A673 (cell line): ENCODE measurements at regions not wholly inside any gene's neighbourhood (a gene's known extent, or its start where the extent isn't known, plus 50 kb on each side); places are given as distances from the start of the nearest gene placed in this dataset.

Experiments used
- BruUV-seq: library from RNA; stranded (reverse); fragments of 400-500 nt; replicated peaks from 2 replicates; lab custom pipeline; 2021; lab: Mats Ljungman, UMichigan
- CTCF ChIA-PET: fragments of 300-600 bp; sonication (Branson Sonifier 250); formaldehyde crosslinking; loops from one replicate; lab custom pipeline; 2022; ENCODE audit warnings: antibody characterized with exemption; lab: Charles Lee
- POLR2A ChIA-PET: fragments of 300-600 bp; sonication (Branson Sonifier 250); formaldehyde crosslinking; loops from one replicate; lab custom pipeline; 2022; ENCODE audit warnings: antibody characterized with exemption; ENCODE audit not compliant: low non-redundant PET; lab: Charles Lee
- DNase-seq: peaks from one replicate; pipeline ENCODE4 v3.0.0-alpha.2; 2015; ENCODE audit warnings: low spot score
- H3K27ac ChIP-seq: fragments of 200-600 bp; sonication (generic); 2 replicates; pipeline ENCODE4 v1.5.1; 2016; ENCODE audit warnings: mixed run types, low read depth, mild to moderate bottlenecking, mixed read lengths, antibody characterized with exemption, low read length; ENCODE audit not compliant: poor library complexity, severe bottlenecking
- H3K27me3 ChIP-seq: fragments of 200-600 bp; sonication (generic); replicated peaks from 2 replicates; pipeline ENCODE4 v1.6.1; 2017; ENCODE audit warnings: mixed run types, low read depth, mild to moderate bottlenecking, mixed read lengths, antibody characterized with exemption, low read length; ENCODE audit not compliant: insufficient read depth, poor library complexity
- H3K36me3 ChIP-seq: fragments of 200-600 bp; sonication (generic); 2 replicates; pipeline ENCODE4 v1.6.1; 2016; ENCODE audit warnings: mixed run types, mild to moderate bottlenecking, mixed read lengths, antibody characterized with exemption, low read length; ENCODE audit not compliant: insufficient read depth, poor library complexity, severe bottlenecking
- H3K4me1 ChIP-seq: fragments of 200-600 bp; sonication (generic); 2 replicates; pipeline ENCODE4 v1.6.1; 2017; ENCODE audit warnings: mixed run types, mild to moderate bottlenecking, mixed read lengths, antibody characterized with exemption, low read length; ENCODE audit not compliant: insufficient read depth, poor library complexity, severe bottlenecking
- H3K4me3 ChIP-seq: fragments of 200-600 bp; sonication (generic); 2 replicates; pipeline ENCODE4 v1.5.1; 2016; ENCODE audit warnings: low read depth, mixed run types, mild to moderate bottlenecking, mixed read lengths, low read length; ENCODE audit not compliant: poor library complexity, severe bottlenecking
- H3K9me3 ChIP-seq: fragments of 200-600 bp; sonication (generic); 2 replicates; pipeline ENCODE4 v1.6.1; 2016; ENCODE audit warnings: mixed run types, low read depth, mild to moderate bottlenecking, mixed read lengths, antibody characterized with exemption, low read length; ENCODE audit not compliant: poor library complexity, severe bottlenecking
- EZH2 ChIP-seq: fragments of 200-600 bp; sonication (generic); IDR thresholded peaks from 2 replicates; pipeline ENCODE4 v1.6.1; 2017; ENCODE audit warnings: borderline replicate concordance, low read depth, mild to moderate bottlenecking, mixed read lengths, antibody characterized with exemption, low read length; ENCODE audit not compliant: poor library complexity, severe bottlenecking
- intact Hi-C: fragments of 100-400 bp; cut with micrococcal nuclease; formaldehyde crosslinking; loops from one replicate; pipeline ENCODE4 v1.10.0; 2022; ENCODE audit not compliant: unreplicated experiment
- TF ChIP-seq, protein P1 (sequence below): fragments of 300-800, 200-600 bp; sonication (generic); conservative IDR thresholded peaks from 2 replicates; pipeline ENCODE4 v1.5.1; 2017; ENCODE audit warnings: low read depth, mild to moderate bottlenecking, antibody characterized with exemption, low read length, moderate library complexity, mixed read lengths

DNA sequence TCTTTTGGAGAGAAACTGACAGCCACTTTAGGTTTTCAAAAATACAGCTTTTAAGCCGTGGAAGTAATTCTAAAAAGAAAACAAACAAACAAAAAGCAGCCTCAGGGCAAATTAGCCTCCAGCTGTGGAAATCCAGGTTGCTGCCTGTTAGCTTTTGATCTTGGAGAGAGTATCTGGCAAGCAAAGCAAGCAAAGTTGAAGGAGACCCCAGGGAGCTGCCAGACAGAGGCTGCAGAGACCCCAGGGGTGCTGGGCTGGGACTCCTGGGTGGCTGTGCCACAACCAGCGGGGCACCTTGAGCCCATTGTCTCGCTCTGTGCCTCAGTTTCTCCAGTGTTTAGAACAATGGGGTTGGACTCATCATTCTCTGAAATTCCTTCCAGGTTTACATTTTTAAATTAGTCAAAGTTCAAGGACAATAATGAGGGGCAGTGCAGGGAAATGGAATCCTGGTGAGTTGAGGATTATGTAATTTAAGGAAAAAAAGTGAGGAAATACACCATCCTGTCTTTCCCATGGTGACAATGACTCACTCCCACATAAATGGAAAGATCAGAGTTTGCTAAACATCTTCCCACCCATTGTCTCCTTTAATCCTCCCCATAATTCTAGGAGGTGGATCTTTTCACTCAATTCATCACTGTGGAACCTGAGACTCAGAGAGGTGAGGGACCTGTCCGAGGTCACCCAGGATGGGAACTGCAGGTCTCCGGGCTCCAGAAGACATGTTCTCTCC is 480.5 kb downstream of the MATN1 start:
- no TSS peak for BruUV-seq
- Histone ChIP-seq H3K27me3 (no peaks in the 10 kb centered on the region), H3K36me3 (no peaks in the 10 kb centered on the region), H3K4me1 (peaks cover 42% of the 10 kb centered on the region), H3K9me3 (peaks cover 5% of the 10 kb centered on the region), H3K4me3 (no peak overlapping the region), H3K27ac (peak overlapping the region; percentile 47)
- DNase-seq: peak; percentile 69
- ChIA-PET POLR2A (no interaction called here), CTCF (no interaction called here)
- intact Hi-C loops: no loop called here
- no peak for TF ChIP-seq EZH2
- TF ChIP-seq, protein P1, sequence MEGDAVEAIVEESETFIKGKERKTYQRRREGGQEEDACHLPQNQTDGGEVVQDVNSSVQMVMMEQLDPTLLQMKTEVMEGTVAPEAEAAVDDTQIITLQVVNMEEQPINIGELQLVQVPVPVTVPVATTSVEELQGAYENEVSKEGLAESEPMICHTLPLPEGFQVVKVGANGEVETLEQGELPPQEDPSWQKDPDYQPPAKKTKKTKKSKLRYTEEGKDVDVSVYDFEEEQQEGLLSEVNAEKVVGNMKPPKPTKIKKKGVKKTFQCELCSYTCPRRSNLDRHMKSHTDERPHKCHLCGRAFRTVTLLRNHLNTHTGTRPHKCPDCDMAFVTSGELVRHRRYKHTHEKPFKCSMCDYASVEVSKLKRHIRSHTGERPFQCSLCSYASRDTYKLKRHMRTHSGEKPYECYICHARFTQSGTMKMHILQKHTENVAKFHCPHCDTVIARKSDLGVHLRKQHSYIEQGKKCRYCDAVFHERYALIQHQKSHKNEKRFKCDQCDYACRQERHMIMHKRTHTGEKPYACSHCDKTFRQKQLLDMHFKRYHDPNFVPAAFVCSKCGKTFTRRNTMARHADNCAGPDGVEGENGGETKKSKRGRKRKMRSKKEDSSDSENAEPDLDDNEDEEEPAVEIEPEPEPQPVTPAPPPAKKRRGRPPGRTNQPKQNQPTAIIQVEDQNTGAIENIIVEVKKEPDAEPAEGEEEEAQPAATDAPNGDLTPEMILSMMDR: no peak

DNA sequence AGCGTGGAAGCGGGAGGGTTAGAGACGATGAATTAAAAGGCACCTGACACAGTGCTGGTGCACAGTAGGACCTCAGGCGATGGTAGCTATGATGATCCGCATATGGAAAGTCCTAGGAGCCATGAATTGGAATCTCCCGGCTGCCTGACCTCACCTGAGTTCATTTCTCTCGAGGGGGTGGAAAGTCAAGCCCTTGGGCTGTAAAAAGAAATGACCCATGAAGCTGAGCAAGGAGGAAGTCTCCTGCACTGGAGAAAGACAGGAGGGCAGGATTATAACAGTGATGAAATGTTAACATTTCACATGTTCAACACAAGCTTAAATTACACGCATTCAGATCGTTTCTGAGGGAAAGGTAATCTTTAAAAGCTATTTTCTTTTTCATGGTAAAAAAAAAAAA is 481.2 kb downstream of the MATN1 start:
- Histone ChIP-seq H3K36me3 (no peaks in the 10 kb centered on the region), H3K4me1 (peaks cover 39% of the 10 kb centered on the region), H3K27me3 (no peaks in the 10 kb centered on the region), H3K9me3 (peaks cover 5% of the 10 kb centered on the region), H3K4me3 (no peak overlapping the region), H3K27ac (peak overlapping the region; percentile 42)
- POLR2A ChIA-PET: no interaction called here
- BruUV-seq: no TSS peak
- CTCF ChIA-PET: interaction anchor here (0.7 kb wide), 1 partner anchor 53 kb away, joined by 4 read pairs; no protein-coding TSS in a partner anchor
- no peak for DNase-seq
- intact Hi-C loops: no loop called here
- TF ChIP-seq EZH2: no peak
- TF ChIP-seq, protein P1: no peak

DNA sequence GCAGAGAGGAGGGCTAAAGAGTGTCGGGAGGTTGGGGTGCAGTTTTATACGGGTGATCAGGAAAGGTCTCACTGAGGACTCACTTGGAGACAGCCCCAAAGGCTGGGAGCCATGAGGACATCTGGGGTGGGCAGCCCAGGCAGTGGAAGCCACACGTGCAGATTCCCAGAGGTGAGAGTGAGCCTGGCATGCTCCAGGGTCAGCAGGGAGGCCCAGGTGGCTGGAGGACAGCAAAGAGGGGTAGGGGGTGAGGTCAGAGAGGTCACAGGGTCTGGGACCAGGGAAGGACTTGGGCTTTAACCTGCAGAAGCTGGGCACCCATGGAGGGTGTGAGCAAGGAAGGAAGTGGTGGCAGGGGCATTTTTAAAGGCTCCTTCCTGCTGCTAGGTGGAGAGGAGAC is 481.7 kb downstream of the MATN1 start:
- ChIA-PET CTCF (interaction anchor here (0.7 kb wide), 1 partner anchor 53 kb away, joined by 4 read pairs; no protein-coding TSS in a partner anchor), POLR2A (no interaction called here)
- TF ChIP-seq, protein P1: no peak
- TF ChIP-seq EZH2: no peak
- intact Hi-C loops: no loop called here
- no peak for DNase-seq
- Histone ChIP-seq H3K4me3 (no peak overlapping the region), H3K9me3 (peaks cover 5% of the 10 kb centered on the region), H3K27ac (peak overlapping the region; percentile 42), H3K4me1 (peaks cover 39% of the 10 kb centered on the region), H3K27me3 (no peaks in the 10 kb centered on the region), H3K36me3 (no peaks in the 10 kb centered on the region)
- no TSS peak for BruUV-seq
